Thyroid gland (tissue), 4 donors: ENCODE measurements at regions not wholly inside any gene's neighbourhood (a gene's known extent, or its start where the extent isn't known, plus 50 kb on each side); places are given as distances from the start of the nearest gene placed in this dataset.

ENCODE experiments used
- POLR2A ChIP-seq, 2 donors: fragments of 450-650 bp; IDR thresholded peaks; one replicate each; pipeline ENCODE4 v1.6.1; 2017; ENCODE audit warnings: antibody characterized with exemption in 2 of 2, mild to moderate bottlenecking in 2 of 2, moderate library complexity in 1 of 2
- TF ChIP-seq, protein P1 (sequence below), 6 experiments: fragments of 200-600 bp in 3 of 6; fragments of 450-650 bp in 3 of 6; sonication (generic) in 3 of 6; IDR thresholded peaks; one replicate each; pipeline ENCODE4 v1.5.1; 2016 to 2019; ENCODE audit warnings: antibody characterized with exemption in 6 of 6, mild to moderate bottlenecking in 2 of 6, inconsistent platforms in 1 of 6, moderate library complexity in 1 of 6

DNA sequence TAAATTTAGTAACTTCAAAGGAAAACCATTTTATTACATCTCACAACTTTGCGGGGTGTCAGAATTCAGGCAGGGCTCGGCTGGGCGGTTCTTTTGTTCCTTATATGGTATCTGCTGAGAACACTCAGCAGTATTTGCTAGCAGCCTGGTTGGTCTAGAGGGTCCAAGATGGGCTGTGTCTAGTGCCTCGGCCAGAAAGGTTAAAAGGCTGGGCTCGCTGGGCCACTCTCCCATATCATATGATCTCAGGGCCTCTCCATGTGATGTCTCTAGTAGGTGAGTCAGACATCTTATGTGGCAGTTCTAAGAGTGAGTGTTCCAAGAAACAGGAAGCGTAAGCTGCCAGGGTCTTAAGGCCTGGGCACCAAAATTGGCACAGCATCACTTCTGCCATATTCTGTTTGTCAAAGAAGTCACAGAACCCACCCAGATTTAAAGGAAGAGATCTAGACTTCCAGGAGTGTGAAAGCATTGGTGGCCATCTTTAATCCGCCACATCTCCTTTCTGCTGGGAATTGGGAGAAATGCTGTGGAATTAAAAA is 100.9 kb upstream of the ATP6AP2 start:
- no peak for TF ChIP-seq POLR2A (IDR thresholded peaks at IDR 0.05)
- TF ChIP-seq, protein P1, sequence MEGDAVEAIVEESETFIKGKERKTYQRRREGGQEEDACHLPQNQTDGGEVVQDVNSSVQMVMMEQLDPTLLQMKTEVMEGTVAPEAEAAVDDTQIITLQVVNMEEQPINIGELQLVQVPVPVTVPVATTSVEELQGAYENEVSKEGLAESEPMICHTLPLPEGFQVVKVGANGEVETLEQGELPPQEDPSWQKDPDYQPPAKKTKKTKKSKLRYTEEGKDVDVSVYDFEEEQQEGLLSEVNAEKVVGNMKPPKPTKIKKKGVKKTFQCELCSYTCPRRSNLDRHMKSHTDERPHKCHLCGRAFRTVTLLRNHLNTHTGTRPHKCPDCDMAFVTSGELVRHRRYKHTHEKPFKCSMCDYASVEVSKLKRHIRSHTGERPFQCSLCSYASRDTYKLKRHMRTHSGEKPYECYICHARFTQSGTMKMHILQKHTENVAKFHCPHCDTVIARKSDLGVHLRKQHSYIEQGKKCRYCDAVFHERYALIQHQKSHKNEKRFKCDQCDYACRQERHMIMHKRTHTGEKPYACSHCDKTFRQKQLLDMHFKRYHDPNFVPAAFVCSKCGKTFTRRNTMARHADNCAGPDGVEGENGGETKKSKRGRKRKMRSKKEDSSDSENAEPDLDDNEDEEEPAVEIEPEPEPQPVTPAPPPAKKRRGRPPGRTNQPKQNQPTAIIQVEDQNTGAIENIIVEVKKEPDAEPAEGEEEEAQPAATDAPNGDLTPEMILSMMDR (IDR thresholded peaks at IDR 0.05) = no peak
